GM18873 (cell line): ENCODE measurements at regions not wholly inside any gene's neighbourhood (a gene's known extent, or its start where the extent isn't known, plus 50 kb on each side); places are given as distances from the start of the nearest gene placed in this dataset.
"Not testable (repeated sequence)": the region's sequence is repeated elsewhere in the genome, so short reads cannot be mapped to it uniquely, and the experiment has no call there.

Source experiments
- ATAC-seq: cut with Tn5 transposase; IDR thresholded peaks from one replicate; pipeline ENCODE4 v1.9.1; 2021; ENCODE audit warnings: mild to moderate bottlenecking, moderate library complexity, moderate number of reproducible peaks; ENCODE audit not compliant: unreplicated experiment, low FRiP score

DNA sequence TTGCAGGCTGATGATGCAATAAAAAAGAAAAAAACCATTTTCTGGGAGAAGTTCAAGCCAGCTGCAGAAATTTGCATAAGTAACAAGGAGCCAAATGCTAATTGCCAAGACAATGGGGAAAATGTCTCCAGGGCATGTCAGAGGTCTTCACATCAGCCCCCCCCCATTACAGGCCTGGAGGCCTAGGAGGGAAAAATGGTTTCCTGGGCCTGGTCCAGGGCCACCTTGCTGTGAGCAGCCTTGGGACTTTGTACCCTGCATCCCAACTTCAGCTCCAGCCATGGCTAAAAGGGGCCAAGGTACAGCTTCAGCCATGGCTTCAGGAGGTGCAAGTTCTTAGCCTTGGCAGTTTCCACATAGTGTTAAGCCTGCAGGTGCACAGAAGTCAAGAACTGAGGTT, 160.0 kb upstream of the IRS4 start:
- not testable (repeated sequence) for ATAC-seq

DNA sequence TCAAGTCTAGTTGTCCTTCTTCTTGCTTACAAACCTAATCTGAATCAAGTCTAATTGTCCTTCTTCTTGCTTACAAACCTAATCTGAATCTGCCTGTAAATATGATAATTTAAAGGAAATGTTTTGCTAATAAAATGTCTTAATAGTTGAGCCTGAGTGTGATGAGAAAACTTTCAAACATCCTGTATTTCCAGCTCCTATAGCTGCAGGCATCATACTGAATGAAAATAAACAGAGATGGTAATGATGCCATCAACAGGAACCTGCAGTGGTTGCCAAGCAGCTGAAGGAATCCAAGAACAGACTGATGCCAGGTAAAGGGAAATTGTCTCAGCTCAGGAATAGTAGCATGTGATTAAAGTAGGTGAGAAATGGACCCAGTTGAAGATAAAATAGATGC, 156.1 kb upstream of the IRS4 start:
- ATAC-seq = no peak

DNA sequence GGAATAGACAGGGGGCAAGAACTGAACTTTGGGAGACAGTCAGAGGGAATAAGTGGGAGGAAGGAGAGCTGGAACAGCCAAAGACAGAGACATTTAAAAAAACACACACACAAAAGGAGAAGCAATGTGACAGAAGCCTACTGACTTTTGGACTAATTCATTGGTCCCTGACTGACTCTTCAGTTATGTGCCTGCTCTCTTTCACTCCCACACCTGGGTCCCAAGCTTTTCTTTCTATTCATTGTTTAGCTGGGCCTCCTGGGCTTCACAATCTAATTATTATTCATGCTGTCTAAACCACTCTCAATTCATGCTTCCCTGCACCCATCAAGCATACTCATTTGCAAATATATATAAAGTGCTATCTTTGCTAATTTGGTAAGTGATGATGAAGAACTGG, 139.2 kb upstream of the IRS4 start:
- no peak for ATAC-seq

DNA sequence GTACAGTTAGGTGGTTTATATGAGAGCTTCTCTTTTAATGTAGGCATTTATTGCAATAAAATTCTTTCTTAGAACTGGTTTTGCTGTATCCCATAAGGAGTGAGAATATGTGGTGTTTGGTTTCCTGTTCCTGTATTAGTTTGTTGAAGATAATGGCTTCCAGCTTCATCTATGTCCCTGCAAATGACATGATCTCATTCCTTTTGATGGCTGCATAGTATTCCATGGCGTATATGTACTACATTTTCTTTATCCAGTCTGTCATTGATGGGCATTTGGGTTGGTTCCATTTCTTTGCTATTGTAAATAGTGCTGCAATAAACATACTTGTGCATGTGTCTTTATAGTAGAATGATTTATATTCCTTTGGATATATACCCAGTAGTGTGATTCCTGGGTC, 106.7 kb upstream of the IRS4 start:
- ATAC-seq = not testable (repeated sequence)

DNA sequence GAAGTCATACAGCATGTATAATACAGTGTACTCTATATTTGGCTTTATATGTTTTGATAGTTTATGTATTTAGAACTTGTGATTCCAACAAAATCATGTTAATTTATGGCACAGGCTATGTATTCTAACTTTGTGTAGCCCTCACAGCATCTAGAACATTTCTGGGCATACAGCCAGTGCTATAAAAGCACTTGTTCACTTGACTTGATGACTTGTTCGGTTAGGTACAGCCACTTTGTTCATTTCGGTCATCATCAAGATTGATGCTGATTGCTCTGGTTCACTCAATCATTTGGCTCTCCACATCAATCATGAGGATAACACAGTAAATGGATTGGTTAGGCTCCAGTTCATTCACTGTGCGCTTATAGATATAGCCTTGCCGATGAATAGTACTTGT, 97.6 kb upstream of the IRS4 start:
- no peak for ATAC-seq

DNA sequence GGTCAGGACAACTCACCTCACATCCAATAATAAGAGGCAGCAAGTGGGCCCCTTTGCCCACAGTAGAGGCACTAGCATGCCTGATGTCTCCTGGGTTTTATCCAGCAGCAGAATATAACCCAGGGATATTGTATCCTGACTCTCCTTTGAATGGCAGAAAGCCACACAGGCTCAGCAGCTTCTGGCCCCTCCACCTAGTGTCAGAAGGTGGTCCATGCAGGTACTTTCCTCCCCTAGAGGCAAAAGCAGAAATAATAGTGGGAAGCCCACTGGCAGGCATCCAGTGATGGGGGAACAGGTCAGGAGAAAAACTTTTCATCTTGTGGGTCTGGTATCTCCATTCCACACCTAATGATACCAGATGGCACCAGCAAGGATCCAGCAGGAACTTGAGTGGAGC, 75.5 kb upstream of the IRS4 start:
- no peak for ATAC-seq

DNA sequence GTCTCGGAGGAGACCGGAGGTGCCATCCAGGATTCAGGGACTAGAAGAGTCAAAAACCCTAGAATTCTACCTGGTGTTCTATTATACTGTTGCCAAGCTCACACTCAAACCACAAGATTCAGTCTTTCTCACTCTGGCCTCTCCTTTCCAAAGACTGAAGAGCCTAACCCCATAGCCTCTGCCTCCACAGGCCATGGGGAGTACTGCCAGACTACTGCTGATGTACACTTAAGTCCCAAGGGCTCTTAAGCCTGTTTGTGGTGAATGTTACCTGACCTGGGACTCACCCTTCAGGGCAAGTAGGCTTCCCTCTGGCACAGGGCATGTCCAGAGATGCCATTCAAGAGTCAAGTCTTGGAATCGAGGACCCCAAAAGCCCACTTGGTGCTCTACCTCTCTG, 58.9 kb upstream of the IRS4 start:
- ATAC-seq = no peak
